ENCODE measurements at regions not wholly inside any gene's neighbourhood (a gene's known extent, or its start where the extent isn't known, plus 50 kb on each side); places are given as distances from the start of the nearest gene placed in this dataset.

- Histone ChIP-seq H3K9me3 (no peaks in the 10 kb centered on the region), H3K36me3 (no peaks in the 10 kb centered on the region), H3K27ac (no peak overlapping the region), H3K4me1 (ENCODE audit: insufficient read depth) (no peaks in the 10 kb centered on the region), H3K4me3 (no peak overlapping the region), H3K27me3 (no peaks in the 10 kb centered on the region)
- no peak for DNase-seq
- intact Hi-C loops (cut with DNase I), result no loop called here
- no peak for TF ChIP-seq EP300 (IDR thresholded peaks at IDR 0.05)
- TF ChIP-seq CTCF (IDR thresholded peaks at IDR 0.05), result no peak
- no peak for TF ChIP-seq POLR2A (IDR thresholded peaks at IDR 0.05)
- WGBS, 3 donors, result 0 to 12% (median 5%) methylated on average over 1 of the region's 1 CpG
These were observed 203.1 kb upstream of the BLID start for GRCh38 chr11:122319085-122319484.

- no peaks in the 10 kb centered on the region for H3K36me3 ChIP-seq
- H3K27me3 ChIP-seq, result no peaks in the 10 kb centered on the region
- no peak for DNase-seq
- no peaks in the 10 kb centered on the region for H3K4me1 ChIP-seq (ENCODE audit: insufficient read depth)
- H3K9me3 ChIP-seq, result no peaks in the 10 kb centered on the region
- no peak overlapping the region for H3K27ac ChIP-seq
- TF ChIP-seq EP300 (IDR thresholded peaks at IDR 0.05) (no peak), CTCF (IDR thresholded peaks at IDR 0.05) (no peak), POLR2A (IDR thresholded peaks at IDR 0.05) (no peak)
- no peak overlapping the region for H3K4me3 ChIP-seq
- intact Hi-C loops (cut with DNase I), result no loop called here
These were observed 201.3 kb upstream of the BLID start for GRCh38 chr11:122317305-122317704.

- no peaks in the 10 kb centered on the region for H3K9me3 ChIP-seq
- TF ChIP-seq POLR2A (IDR thresholded peaks at IDR 0.05) (no peak), EP300 (IDR thresholded peaks at IDR 0.05) (no peak), CTCF (IDR thresholded peaks at IDR 0.05) (no peak)
- intact Hi-C loops (cut with DNase I), result no loop called here
- no peaks in the 10 kb centered on the region for H3K4me1 ChIP-seq (ENCODE audit: insufficient read depth)
- no peaks in the 10 kb centered on the region for H3K36me3 ChIP-seq
- no peak overlapping the region for H3K4me3 ChIP-seq
- no peak overlapping the region for H3K27ac ChIP-seq
- DNase-seq, result no peak
- WGBS, 3 donors, result 90 to 97% (median 95%) methylated on average over 5 of the region's 5 CpGs
- no peaks in the 10 kb centered on the region for H3K27me3 ChIP-seq
These were observed 197.6 kb upstream of the BLID start for GRCh38 chr11:122313581-122313980.

- no peak for DNase-seq
- Histone ChIP-seq H3K27ac (no peak overlapping the region), H3K27me3 (no peaks in the 10 kb centered on the region), H3K4me1 (ENCODE audit: insufficient read depth) (no peaks in the 10 kb centered on the region), H3K9me3 (no peaks in the 10 kb centered on the region), H3K4me3 (no peak overlapping the region), H3K36me3 (no peaks in the 10 kb centered on the region)
- TF ChIP-seq CTCF (IDR thresholded peaks at IDR 0.05), result no peak
- intact Hi-C loops (cut with DNase I), result no loop called here
- WGBS, 3 donors, result 46 to 77% (median 54%) methylated on average over 5 of the region's 5 CpGs
These were observed 195.3 kb upstream of the BLID start for GRCh38 chr11:122311216-122311755.

GRCh38 chr11:122310766-122311165 is 194.8 kb upstream of the BLID start:
- no peak for DNase-seq
- Histone ChIP-seq H3K9me3 (no peaks in the 10 kb centered on the region), H3K36me3 (no peaks in the 10 kb centered on the region), H3K27ac (no peak overlapping the region), H3K27me3 (no peaks in the 10 kb centered on the region), H3K4me1 (ENCODE audit: insufficient read depth) (no peaks in the 10 kb centered on the region), H3K4me3 (no peak overlapping the region)
- TF ChIP-seq EP300 (IDR thresholded peaks at IDR 0.05) (no peak), POLR2A (IDR thresholded peaks at IDR 0.05) (no peak), CTCF (IDR thresholded peaks at IDR 0.05) (no peak)
- intact Hi-C loops (cut with DNase I), result no loop called here
- 72 to 87% (median 75%) methylated on average over 5 of the region's 5 CpGs for WGBS, 3 donors

Measured in ovary (tissue), 7 donors.